CD14-positive monocyte (primary cell): ENCODE measurements at regions not wholly inside any gene's neighbourhood (a gene's known extent, or its start where the extent isn't known, plus 50 kb on each side); places are given as distances from the start of the nearest gene placed in this dataset.

Experiments
- DNase-seq, 3 donors: peaks; one replicate each; pipeline ENCODE4 v3.0.0-alpha.2; 2011 to 2022
- H2AFZ ChIP-seq: 2 replicates; pipeline ENCODE4 v1.6.0; 2012; ENCODE audit warnings: mild to moderate bottlenecking, low read depth, low read length, inconsistent platforms; ENCODE audit not compliant: insufficient read depth, poor library complexity, severe bottlenecking
- H3K27ac ChIP-seq, 2 donors: 1 replicate in 1 of 2; 2 replicates in 1 of 2; pipeline ENCODE4 v1.5.1; 2012 to 2013; ENCODE audit warnings: low read length in 2 of 2, control low read depth in 1 of 2, inconsistent platforms in 1 of 2, low read depth in 1 of 2, mild to moderate bottlenecking in 1 of 2
- H3K27me3 ChIP-seq, 2 donors: one replicate each; pipeline versions ENCODE4 v1.6.0 to v1.6.1; 2011 to 2013; ENCODE audit warnings: low read length in 2 of 2; ENCODE audit not compliant: control insufficient read depth in 2 of 2, insufficient read depth in 2 of 2
- H3K36me3 ChIP-seq, 2 donors: replicated peaks in 1 of 2; 1 replicate in 1 of 2; 2 replicates in 1 of 2; pipeline versions ENCODE4 v1.5.1 to v1.6.1; 2012 to 2013; ENCODE audit warnings: low read length in 2 of 2, control low read depth in 1 of 2, inconsistent platforms in 1 of 2, mild to moderate bottlenecking in 1 of 2; ENCODE audit not compliant: insufficient read depth in 2 of 2, control insufficient read depth in 1 of 2
- H3K4me1 ChIP-seq, 2 donors: 1 replicate in 1 of 2; 2 replicates in 1 of 2; pipeline versions ENCODE4 v1.5.1 to v1.6.1; 2012 to 2013; ENCODE audit warnings: low read length in 2 of 2, control low read depth in 1 of 2, inconsistent platforms in 1 of 2, mild to moderate bottlenecking in 1 of 2, moderate library complexity in 1 of 2; ENCODE audit not compliant: insufficient read depth in 2 of 2, control insufficient read depth in 1 of 2
- H3K4me2 ChIP-seq: replicated peaks from 2 replicates; pipeline ENCODE3; 2012; ENCODE audit warnings: low read length, moderate library complexity, mild to moderate bottlenecking; ENCODE audit not compliant: poor library complexity, severe bottlenecking; ENCODE audit errors: extremely low read depth
- H3K4me3 ChIP-seq, 3 experiments: fragments of 200-600 bp in 1 of 3; sonication (generic) in 1 of 3; replicated peaks in 1 of 3; 1 replicate in 2 of 3; 2 replicates in 1 of 3; pipeline ENCODE4 v1.5.1; 2011 to 2013; ENCODE audit warnings: low read length in 3 of 3, mild to moderate bottlenecking in 3 of 3, control low read depth in 2 of 3, low read depth in 2 of 3, inconsistent platforms in 1 of 3, moderate library complexity in 1 of 3
- H3K79me2 ChIP-seq: 2 replicates; pipeline ENCODE4 v1.6.0; 2012; ENCODE audit warnings: mild to moderate bottlenecking, control low read depth, inconsistent platforms, low read length, moderate library complexity; ENCODE audit not compliant: insufficient read depth
- H3K9ac ChIP-seq: 2 replicates; pipeline ENCODE4 v1.6.0; 2017; ENCODE audit warnings: low read length, mild to moderate bottlenecking; ENCODE audit not compliant: insufficient read depth, poor library complexity, severe bottlenecking
- H3K9me3 ChIP-seq, 2 donors: replicated peaks in 1 of 2; 1 replicate in 1 of 2; 2 replicates in 1 of 2; pipeline versions ENCODE4 v1.5.1 to v1.6.1; 2012 to 2013; ENCODE audit warnings: low read length in 2 of 2, control low read depth in 1 of 2; ENCODE audit not compliant: control insufficient read depth in 1 of 2, insufficient read depth in 1 of 2
- H4K20me1 ChIP-seq: 2 replicates; pipeline ENCODE4 v1.6.0; 2012; ENCODE audit warnings: mild to moderate bottlenecking, low read length, control low read depth, moderate library complexity; ENCODE audit not compliant: insufficient read depth
- H3K27ac Mint-ChIP-seq, 7 donors: one replicate each; pipeline ENCODE4 v1.8.0; 2020; ENCODE audit warnings: mild to moderate bottlenecking in 7 of 7, mixed read lengths in 7 of 7, moderate library complexity in 6 of 7, inconsistent platforms in 2 of 7
- H3K27me3 Mint-ChIP-seq, 3 donors: one replicate each; pipeline ENCODE4 v1.8.0; 2021 to 2022; ENCODE audit warnings: low read depth in 3 of 3, mild to moderate bottlenecking in 3 of 3, mixed read lengths in 3 of 3, moderate library complexity in 3 of 3, inconsistent platforms in 1 of 3
- H3K36me3 Mint-ChIP-seq, 2 donors: one replicate each; pipeline ENCODE4 v1.8.0; 2020; ENCODE audit warnings: mixed read lengths in 2 of 2, inconsistent platforms in 1 of 2, mild to moderate bottlenecking in 1 of 2
- H3K4me1 Mint-ChIP-seq: one replicate; pipeline ENCODE4 v1.8.0; 2020; ENCODE audit warnings: mild to moderate bottlenecking, mixed read lengths
- H3K4me3 Mint-ChIP-seq, 2 donors: one replicate each; pipeline ENCODE4 v1.8.0; 2020; ENCODE audit warnings: mild to moderate bottlenecking in 2 of 2, mixed read lengths in 2 of 2, moderate library complexity in 1 of 2
- H3K9me3 Mint-ChIP-seq, 7 donors: one replicate each; pipeline ENCODE4 v1.8.0; 2020 to 2022; ENCODE audit warnings: mixed read lengths in 7 of 7, mild to moderate bottlenecking in 6 of 7, moderate library complexity in 6 of 7, inconsistent platforms in 2 of 7
- CTCF ChIP-seq: fragments of 200-600 bp; IDR thresholded peaks from one replicate; pipeline ENCODE4 v1.8.0; 2022; ENCODE audit warnings: antibody characterized with exemption, mild to moderate bottlenecking
- WGBS: methylation state at CpG from one replicate; pipeline ENCODE4 v1.1.5; 2013; ENCODE audit warnings: missing lambda C conversion rate; ENCODE audit not compliant: insufficient coverage; 5-methylcytosine and 5-hydroxymethylcytosine counted together
- intact Hi-C, 2 donors: fragments of 100-400 bp; cut with micrococcal nuclease; formaldehyde crosslinking; loops; one replicate each; pipeline versions ENCODE4 v1.15.0 to v1.15.1; 2023

GRCh38 chr5:35557199-35557598 is 60.5 kb upstream of the SPEF2 start:
- TF ChIP-seq CTCF, result no peak
- WGBS, result no CpG with 5 or more reads among the region's 2 CpGs
- Histone ChIP-seq H2AFZ (no peak overlapping the region), H3K9ac (no peak overlapping the region), H3K27ac (no peak overlapping the region), H3K79me2 (no peaks in the 10 kb centered on the region), H3K4me1 (no peaks in the 10 kb centered on the region), H4K20me1 (no peaks in the 10 kb centered on the region), H3K27me3 (no peaks in the 10 kb centered on the region), H3K4me2 (no peak overlapping the region), H3K9me3 (peaks cover 29 to 49% of the 10 kb centered on the region in 2 donors), H3K4me3 (no peak overlapping the region), H3K36me3 (no peaks in the 10 kb centered on the region)
- Mint-ChIP-seq H3K9me3 (peaks cover 36 to 50% (median 39%) of the 10 kb centered on the region in 7 donors), H3K4me1 (peaks cover 2% of the 10 kb centered on the region), H3K4me3 (no peak overlapping the region), H3K36me3 (peaks cover 7 to 17% of the 10 kb centered on the region in 2 donors), H3K27ac (no peak overlapping the region), H3K27me3 (no peaks in the 10 kb centered on the region)
- intact Hi-C loops, result no loop called here
- DNase-seq, result no peak

- no peak overlapping the region for H3K4me3 Mint-ChIP-seq
- Histone ChIP-seq H4K20me1 (no peaks in the 10 kb centered on the region), H3K4me3 (no peak overlapping the region), H3K9me3 (peaks cover 22 to 36% of the 10 kb centered on the region in 2 donors), H3K9ac (no peak overlapping the region), H3K27ac (no peak overlapping the region), H2AFZ (no peak overlapping the region), H3K4me1 (no peaks in the 10 kb centered on the region), H3K79me2 (no peaks in the 10 kb centered on the region), H3K27me3 (no peaks in the 10 kb centered on the region), H3K4me2 (no peak overlapping the region), H3K36me3 (no peaks in the 10 kb centered on the region)
- H3K27me3 Mint-ChIP-seq, result no peaks in the 10 kb centered on the region
- no peak for DNase-seq
- H3K36me3 Mint-ChIP-seq, result peaks cover 3 to 14% of the 10 kb centered on the region in 2 donors
- intact Hi-C loops, result no loop called here
- no peak for TF ChIP-seq CTCF
- H3K4me1 Mint-ChIP-seq, result peaks cover 2% of the 10 kb centered on the region
- H3K27ac Mint-ChIP-seq, result no peak overlapping the region
- 80% methylated on average over 2 of the region's 3 CpGs for WGBS
- peaks cover 25 to 39% (median 32%) of the 10 kb centered on the region in 7 donors for H3K9me3 Mint-ChIP-seq
These were observed 63.6 kb upstream of the SPEF2 start for GRCh38 chr5:35554016-35554415.
